ENCODE measurements at regions not wholly inside any gene's neighbourhood (a gene's known extent, or its start where the extent isn't known, plus 50 kb on each side); places are given as distances from the start of the nearest gene placed in this dataset.
"Not testable (repeated sequence)": the region's sequence is repeated elsewhere in the genome, so short reads cannot be mapped to it uniquely, and the experiment has no call there.

DNA sequence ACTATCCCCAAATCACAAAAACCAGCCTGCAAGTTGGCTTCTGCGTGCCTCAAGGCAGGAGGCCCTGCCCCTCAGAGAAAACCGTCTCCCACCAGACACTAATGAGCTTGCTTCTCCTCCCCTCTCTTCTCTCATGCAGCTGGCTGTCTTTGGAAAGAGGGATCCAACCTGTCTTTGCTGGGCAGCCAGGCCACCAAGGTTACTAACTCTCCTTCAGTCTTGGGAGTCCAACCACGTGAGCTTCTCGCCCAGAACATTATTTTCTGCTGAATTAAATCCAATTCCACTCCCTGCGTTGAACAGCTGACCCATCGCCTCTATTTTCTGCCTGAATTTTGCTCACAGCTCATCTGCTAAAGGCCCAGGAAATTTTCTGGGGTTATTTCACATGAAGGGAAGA lies 291.3 kb upstream of the NCKAP5 start:
- Histone ChIP-seq H3K4me3 (ENCODE audit: low read length) (no peak overlapping the region), H3K9me3 (ENCODE audit: insufficient read depth, low read depth, low read length) (no peaks in the 10 kb centered on the region), H3K27ac (ENCODE audit: low read depth, low read length) (no peak overlapping the region), H3K36me3 (ENCODE audit: insufficient read depth, low read length) (no peaks in the 10 kb centered on the region), H3K27me3 (ENCODE audit: insufficient read depth, low read length) (no peaks in the 10 kb centered on the region), H3K9ac (ENCODE audit: low read depth, low read length) (no peak overlapping the region), H3K4me1 (ENCODE audit: insufficient read depth, low read length) (no peaks in the 10 kb centered on the region)
- 90% methylated on average over 6 of the region's 6 CpGs for WGBS

GRCh38 chr2:133862400-133862977 lies 294.2 kb upstream of the NCKAP5 start:
- WGBS: 96% methylated on average over 4 of the region's 4 CpGs
- H3K27me3 ChIP-seq (ENCODE audit: insufficient read depth, low read length): no peaks in the 10 kb centered on the region
- H3K36me3 ChIP-seq (ENCODE audit: insufficient read depth, low read length): no peaks in the 10 kb centered on the region
- H3K9ac ChIP-seq (ENCODE audit: low read depth, low read length): no peak overlapping the region
- H3K27ac ChIP-seq (ENCODE audit: low read depth, low read length): no peak overlapping the region
- H3K4me1 ChIP-seq (ENCODE audit: insufficient read depth, low read length): no peaks in the 10 kb centered on the region
- no peaks in the 10 kb centered on the region for H3K9me3 ChIP-seq (ENCODE audit: insufficient read depth, low read depth, low read length)
- no peak overlapping the region for H3K4me3 ChIP-seq (ENCODE audit: low read length)

- H3K9ac ChIP-seq (ENCODE audit: low read depth, low read length): no peak overlapping the region
- H3K4me1 ChIP-seq (ENCODE audit: insufficient read depth, low read length): no peaks in the 10 kb centered on the region
- no peak overlapping the region for H3K27ac ChIP-seq (ENCODE audit: low read depth, low read length)
- no peak overlapping the region for H3K4me3 ChIP-seq (ENCODE audit: low read length)
- 87% methylated on average over 8 of the region's 8 CpGs for WGBS
- no peaks in the 10 kb centered on the region for H3K27me3 ChIP-seq (ENCODE audit: insufficient read depth, low read length)
- no peaks in the 10 kb centered on the region for H3K9me3 ChIP-seq (ENCODE audit: insufficient read depth, low read depth, low read length)
- no peaks in the 10 kb centered on the region for H3K36me3 ChIP-seq (ENCODE audit: insufficient read depth, low read length)
These were observed 295.0 kb upstream of the NCKAP5 start for GRCh38 chr2:133863106-133863800.

DNA sequence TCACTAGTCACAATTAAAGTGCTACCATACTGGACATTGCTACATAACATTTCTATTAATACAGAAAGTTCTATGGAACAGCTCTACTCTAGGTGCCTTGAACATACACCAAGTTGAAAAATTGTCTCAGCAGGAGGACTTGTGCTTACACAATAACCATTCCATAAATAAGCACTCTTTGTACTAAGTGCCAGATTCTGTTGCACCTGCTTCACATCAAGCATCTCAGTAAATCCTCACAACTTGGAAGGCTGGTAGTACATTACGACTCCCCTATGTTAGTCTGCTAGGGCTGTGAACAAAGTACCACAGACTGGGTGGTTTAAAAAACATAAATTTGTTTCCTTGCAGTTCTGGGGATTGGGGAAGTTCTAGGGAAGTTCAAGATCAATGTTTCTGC lies 296.9 kb upstream of the NCKAP5 start:
- Histone ChIP-seq H3K4me3 (ENCODE audit: low read length) (no peak overlapping the region), H3K9me3 (ENCODE audit: insufficient read depth, low read depth, low read length) (no peaks in the 10 kb centered on the region), H3K27ac (ENCODE audit: low read depth, low read length) (no peak overlapping the region), H3K4me1 (ENCODE audit: insufficient read depth, low read length) (no peaks in the 10 kb centered on the region), H3K36me3 (ENCODE audit: insufficient read depth, low read length) (no peaks in the 10 kb centered on the region), H3K9ac (ENCODE audit: low read depth, low read length) (no peak overlapping the region), H3K27me3 (ENCODE audit: insufficient read depth, low read length) (no peaks in the 10 kb centered on the region)
- WGBS: 100% methylated on average over 1 of the region's 1 CpG

DNA sequence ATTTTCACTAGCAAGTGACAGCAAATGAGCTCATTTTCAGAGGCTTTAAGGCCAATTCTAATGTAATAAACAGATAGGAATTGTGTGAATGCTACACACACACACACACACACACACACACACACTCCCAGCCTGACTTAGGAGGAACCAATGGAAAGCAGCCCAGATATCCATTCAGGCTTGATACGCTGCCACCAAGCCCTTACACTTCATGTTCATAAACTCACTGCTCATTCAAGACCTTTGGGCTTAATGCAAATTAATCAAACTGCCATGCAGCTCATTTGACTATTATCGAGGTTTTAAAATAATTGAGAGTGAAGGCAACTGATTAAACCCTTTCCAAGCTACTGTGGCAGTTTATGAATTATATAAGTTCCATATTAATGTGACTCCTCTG lies 298.9 kb upstream of the NCKAP5 start:
- H3K27me3 ChIP-seq (ENCODE audit: insufficient read depth, low read length): no peaks in the 10 kb centered on the region
- H3K4me1 ChIP-seq (ENCODE audit: insufficient read depth, low read length): no peaks in the 10 kb centered on the region
- no peak overlapping the region for H3K27ac ChIP-seq (ENCODE audit: low read depth, low read length)
- no peaks in the 10 kb centered on the region for H3K9me3 ChIP-seq (ENCODE audit: insufficient read depth, low read depth, low read length)
- no peaks in the 10 kb centered on the region for H3K36me3 ChIP-seq (ENCODE audit: insufficient read depth, low read length)
- 90% methylated on average over 1 of the region's 2 CpGs for WGBS
- H3K9ac ChIP-seq (ENCODE audit: low read depth, low read length): no peak overlapping the region
- H3K4me3 ChIP-seq (ENCODE audit: low read length): no peak overlapping the region

GRCh38 chr2:133871545-133872209 lies 303.4 kb upstream of the NCKAP5 start:
- Histone ChIP-seq H3K36me3 (ENCODE audit: insufficient read depth, low read length) (no peaks in the 10 kb centered on the region), H3K9ac (ENCODE audit: low read depth, low read length) (no peak overlapping the region), H3K4me3 (ENCODE audit: low read length) (no peak overlapping the region), H3K27me3 (ENCODE audit: insufficient read depth, low read length) (no peaks in the 10 kb centered on the region), H3K9me3 (ENCODE audit: insufficient read depth, low read depth, low read length) (no peaks in the 10 kb centered on the region), H3K4me1 (ENCODE audit: insufficient read depth, low read length) (no peaks in the 10 kb centered on the region), H3K27ac (ENCODE audit: low read depth, low read length) (no peak overlapping the region)
- WGBS: 89% methylated on average over 2 of the region's 4 CpGs

DNA sequence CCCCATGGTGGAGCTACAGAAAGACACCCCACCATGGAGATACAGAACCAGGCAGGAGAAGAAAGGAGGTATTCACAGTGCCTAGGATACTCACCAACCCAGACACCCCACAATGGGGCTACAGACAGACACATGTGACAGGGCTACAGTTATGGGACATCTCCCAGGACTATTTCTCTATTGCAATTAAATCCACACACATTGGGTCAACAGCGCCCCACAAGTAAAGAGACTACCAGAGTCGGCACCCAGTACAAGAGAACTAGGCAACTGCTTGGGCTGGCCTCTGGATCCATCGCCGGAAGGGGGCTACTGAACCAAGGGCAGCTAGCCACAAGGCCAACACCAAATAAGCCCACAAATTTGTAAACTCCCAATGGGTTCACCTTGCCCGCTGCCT lies 310.1 kb upstream of the NCKAP5 start:
- H3K4me1 ChIP-seq (ENCODE audit: insufficient read depth, low read length): no peaks in the 10 kb centered on the region
- H3K27ac ChIP-seq (ENCODE audit: low read depth, low read length): no peak overlapping the region
- H3K36me3 ChIP-seq (ENCODE audit: insufficient read depth, low read length): no peaks in the 10 kb centered on the region
- 86% methylated on average over 5 of the region's 5 CpGs for WGBS
- no peak overlapping the region for H3K4me3 ChIP-seq (ENCODE audit: low read length)
- H3K9me3 ChIP-seq (ENCODE audit: insufficient read depth, low read depth, low read length): no peaks in the 10 kb centered on the region
- H3K9ac ChIP-seq (ENCODE audit: low read depth, low read length): no peak overlapping the region
- H3K27me3 ChIP-seq (ENCODE audit: insufficient read depth, low read length): no peaks in the 10 kb centered on the region

GRCh38 chr2:133879703-133880102 lies 311.4 kb upstream of the NCKAP5 start:
- H3K27me3 ChIP-seq (ENCODE audit: insufficient read depth, low read length): no peaks in the 10 kb centered on the region
- H3K9me3 ChIP-seq (ENCODE audit: insufficient read depth, low read depth, low read length): no peaks in the 10 kb centered on the region
- 100% methylated on average over 1 of the region's 1 CpG for WGBS
- H3K4me3 ChIP-seq (ENCODE audit: low read length): no peak overlapping the region
- H3K4me1 ChIP-seq (ENCODE audit: insufficient read depth, low read length): no peaks in the 10 kb centered on the region
- H3K9ac ChIP-seq (ENCODE audit: low read depth, low read length): no peak overlapping the region
- no peaks in the 10 kb centered on the region for H3K36me3 ChIP-seq (ENCODE audit: insufficient read depth, low read length)
- H3K27ac ChIP-seq (ENCODE audit: low read depth, low read length): no peak overlapping the region

DNA sequence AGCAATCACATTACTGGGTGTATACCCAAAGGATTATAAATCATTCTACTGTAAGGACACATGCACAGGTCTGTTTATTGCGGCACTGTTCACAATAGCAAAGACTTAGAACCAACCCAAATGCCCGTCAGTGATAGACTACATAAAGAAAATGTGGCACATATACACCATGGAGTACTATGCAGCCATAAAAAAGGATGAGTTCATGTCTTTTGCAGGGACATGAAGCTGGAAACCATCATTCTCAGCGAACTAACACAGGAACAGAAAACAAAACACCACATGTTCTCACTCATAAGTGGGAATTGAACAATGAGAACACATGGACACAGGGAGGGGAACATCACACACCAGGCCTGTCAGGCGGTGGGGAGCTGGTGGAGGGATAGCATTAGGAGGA lies 313.9 kb upstream of the NCKAP5 start:
- not testable (repeated sequence) for H3K9me3 ChIP-seq (ENCODE audit: insufficient read depth, low read depth, low read length); H3K9ac ChIP-seq (ENCODE audit: low read depth, low read length); H3K4me1 ChIP-seq (ENCODE audit: insufficient read depth, low read length); H3K27me3 ChIP-seq (ENCODE audit: insufficient read depth, low read length); H3K36me3 ChIP-seq (ENCODE audit: insufficient read depth, low read length); H3K4me3 ChIP-seq (ENCODE audit: low read length); H3K27ac ChIP-seq (ENCODE audit: low read depth, low read length)
- 87% methylated on average over 3 of the region's 4 CpGs for WGBS

- H3K4me3 ChIP-seq (ENCODE audit: low read length): no peak overlapping the region
- H3K27ac ChIP-seq (ENCODE audit: low read depth, low read length): no peak overlapping the region
- peaks cover 9% of the 10 kb centered on the region for H3K4me1 ChIP-seq (ENCODE audit: insufficient read depth, low read length)
- no peak overlapping the region for H3K9ac ChIP-seq (ENCODE audit: low read depth, low read length)
- no peaks in the 10 kb centered on the region for H3K9me3 ChIP-seq (ENCODE audit: insufficient read depth, low read depth, low read length)
- H3K27me3 ChIP-seq (ENCODE audit: insufficient read depth, low read length): no peaks in the 10 kb centered on the region
- WGBS: 85% methylated on average over 1 of the region's 2 CpGs
- H3K36me3 ChIP-seq (ENCODE audit: insufficient read depth, low read length): no peaks in the 10 kb centered on the region
These were observed 316.6 kb upstream of the NCKAP5 start for GRCh38 chr2:133884739-133885381.

DNA sequence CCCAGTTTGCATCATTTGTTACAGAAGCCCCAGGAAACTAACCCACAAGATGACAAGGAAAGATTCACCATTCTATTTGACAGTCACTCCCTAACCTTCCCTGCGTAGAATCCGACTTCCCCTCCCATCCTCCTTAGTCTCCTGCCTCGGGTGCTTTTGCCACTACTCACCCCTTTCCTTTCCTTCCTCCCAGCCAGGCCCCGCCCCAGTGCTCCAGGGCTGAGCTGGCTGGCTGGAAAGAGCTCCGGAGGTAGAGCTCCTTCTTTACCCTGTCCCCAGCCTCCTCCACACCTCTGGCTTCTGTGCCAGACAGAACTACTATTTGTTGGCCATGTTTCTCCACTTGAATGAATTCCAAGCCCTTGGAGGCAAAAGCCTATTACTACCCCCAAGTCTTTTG lies 317.6 kb upstream of the NCKAP5 start:
- no peak overlapping the region for H3K4me3 ChIP-seq (ENCODE audit: low read length)
- no peaks in the 10 kb centered on the region for H3K36me3 ChIP-seq (ENCODE audit: insufficient read depth, low read length)
- H3K27me3 ChIP-seq (ENCODE audit: insufficient read depth, low read length): no peaks in the 10 kb centered on the region
- H3K9me3 ChIP-seq (ENCODE audit: insufficient read depth, low read depth, low read length): no peaks in the 10 kb centered on the region
- no peak overlapping the region for H3K9ac ChIP-seq (ENCODE audit: low read depth, low read length)
- peaks cover 9% of the 10 kb centered on the region for H3K4me1 ChIP-seq (ENCODE audit: insufficient read depth, low read length)
- H3K27ac ChIP-seq (ENCODE audit: low read depth, low read length): no peak overlapping the region
- 57% methylated on average over 5 of the region's 5 CpGs for WGBS
